WTC11 (cell line): ENCODE measurements at regions not wholly inside any gene's neighbourhood (a gene's known extent, or its start where the extent isn't known, plus 50 kb on each side); places are given as distances from the start of the nearest gene placed in this dataset.

Experiments
- ATAC-seq: fragments of 200-7000 bp; cut with Tn5 transposase; 2 replicates; pipeline ENCODE4 v1.10.0; 2021; ENCODE audit warnings: mild to moderate bottlenecking, moderate library complexity
- CTCF ChIA-PET: fragments of 300-600 bp; sonication (Branson Sonifier 250); formaldehyde crosslinking; loops from one replicate; lab custom pipeline; 2021; ENCODE audit warnings: antibody characterized with exemption; lab: Charles Lee
- POLR2A ChIA-PET: fragments of 350-600 bp; sonication (Branson Sonifier 250); formaldehyde crosslinking; loops from one replicate; lab custom pipeline; 2021; ENCODE audit warnings: antibody characterized with exemption; lab: Charles Lee
- DNase-seq: peaks from one replicate; pipeline ENCODE4 v3.0.0; 2021; ENCODE audit warnings: low spot score
- H3K27ac Mint-ChIP-seq: 2 replicates; pipeline ENCODE4 v1.8.0; 2021; ENCODE audit warnings: mixed read lengths
- H3K27me3 Mint-ChIP-seq: 2 replicates; pipeline ENCODE4 v1.8.0; 2021; ENCODE audit warnings: low read depth, mild to moderate bottlenecking, moderate library complexity, mixed read lengths
- H3K36me3 Mint-ChIP-seq: 2 replicates; pipeline ENCODE4 v1.8.0; 2021; ENCODE audit warnings: mixed read lengths
- H3K4me1 Mint-ChIP-seq: 2 replicates; pipeline ENCODE4 v1.8.0; 2022; ENCODE audit warnings: mixed read lengths
- H3K4me3 Mint-ChIP-seq: 2 replicates; pipeline ENCODE4 v1.8.0; 2021; ENCODE audit warnings: mild to moderate bottlenecking, moderate library complexity, mixed read lengths
- H3K9me3 Mint-ChIP-seq: 2 replicates; pipeline ENCODE4 v1.8.0; 2021; ENCODE audit warnings: mixed read lengths
- ARID4B ChIP-seq: sonication (generic); formaldehyde crosslinking; IDR thresholded peaks from 2 replicates; pipeline ENCODE4 v1.8.0; 2023; ENCODE audit warnings: missing genetic modification reagents, mild to moderate bottlenecking, borderline replicate concordance
- CREB1 ChIP-seq: sonication (generic); formaldehyde crosslinking; IDR thresholded peaks from 2 replicates; pipeline ENCODE4 v1.8.0; 2023; ENCODE audit warnings: mild to moderate bottlenecking, missing genetic modification reagents
- ERG ChIP-seq: fragments of 250-450 bp; sonication (Bioruptor Pico); IDR thresholded peaks from 2 replicates; pipeline ENCODE4 v1.8.0; 2021; ENCODE audit warnings: mild to moderate bottlenecking
- GTF2I ChIP-seq: fragments of 250-450 bp; sonication (Bioruptor Pico); conservative IDR thresholded peaks from 2 replicates; pipeline ENCODE4 v1.4.0; 2021; ENCODE audit warnings: mild to moderate bottlenecking
- HMGA2 ChIP-seq: fragments of 250-450 bp; sonication (Bioruptor Pico); IDR thresholded peaks from 2 replicates; pipeline ENCODE4 v1.4.0; 2021; ENCODE audit warnings: mild to moderate bottlenecking, moderate library complexity
- HMGXB4 ChIP-seq: sonication (generic); formaldehyde crosslinking; IDR thresholded peaks from 2 replicates; pipeline ENCODE4 v1.8.1; 2023; ENCODE audit warnings: mild to moderate bottlenecking, moderate library complexity, missing genetic modification reagents
- IRF2 ChIP-seq: sonication (generic); formaldehyde crosslinking; IDR thresholded peaks from 2 replicates; pipeline ENCODE4 v1.8.0; 2022; ENCODE audit warnings: low read depth, missing genetic modification reagents, borderline replicate concordance
- MAX ChIP-seq: sonication (generic); formaldehyde crosslinking; IDR thresholded peaks from 2 replicates; pipeline ENCODE4 v1.8.0; 2022; ENCODE audit warnings: mild to moderate bottlenecking, missing genetic modification reagents
- NFATC4 ChIP-seq: fragments of 250-450 bp; sonication (Bioruptor Pico); IDR thresholded peaks from 2 replicates; pipeline ENCODE4 v1.9.0; 2021; ENCODE audit warnings: mild to moderate bottlenecking
- NFE2L1 ChIP-seq: sonication (generic); formaldehyde crosslinking; IDR thresholded peaks from 2 replicates; pipeline ENCODE4 v1.8.1; 2023; ENCODE audit warnings: missing genetic modification reagents
- NR1H2 ChIP-seq: sonication (generic); formaldehyde crosslinking; IDR thresholded peaks from 2 replicates; pipeline ENCODE4 v1.9.0; 2021; ENCODE audit warnings: mild to moderate bottlenecking, moderate library complexity, missing genetic modification reagents
- NR2C2 ChIP-seq: sonication (generic); formaldehyde crosslinking; IDR thresholded peaks from 2 replicates; pipeline ENCODE4 v1.8.0; 2022; ENCODE audit warnings: mild to moderate bottlenecking, missing genetic modification reagents
- RELA ChIP-seq: sonication (generic); formaldehyde crosslinking; IDR thresholded peaks from 2 replicates; pipeline ENCODE4 v1.8.1; 2022; ENCODE audit warnings: missing genetic modification reagents, mild to moderate bottlenecking, borderline replicate concordance
- SMAD4 ChIP-seq: sonication (generic); formaldehyde crosslinking; IDR thresholded peaks from 2 replicates; pipeline ENCODE4 v1.8.0; 2022; ENCODE audit warnings: mild to moderate bottlenecking, missing genetic modification reagents
- TCF7 ChIP-seq: sonication (generic); formaldehyde crosslinking; IDR thresholded peaks from 2 replicates; pipeline ENCODE4 v1.8.0; 2022; ENCODE audit warnings: mild to moderate bottlenecking, low read depth, missing genetic modification reagents, moderate library complexity
- USF2 ChIP-seq: sonication (generic); formaldehyde crosslinking; IDR thresholded peaks from 2 replicates; pipeline ENCODE4 v1.8.1; 2023; ENCODE audit warnings: mild to moderate bottlenecking, missing genetic modification reagents, moderate library complexity
- ZNF219 ChIP-seq: sonication (generic); formaldehyde crosslinking; IDR thresholded peaks from 2 replicates; pipeline ENCODE4 v1.8.0; 2023; ENCODE audit warnings: missing genetic modification reagents, mild to moderate bottlenecking, borderline replicate concordance
- ZNF281 ChIP-seq: sonication (generic); formaldehyde crosslinking; IDR thresholded peaks from 2 replicates; pipeline ENCODE4 v1.8.0; 2023; ENCODE audit warnings: mild to moderate bottlenecking, missing genetic modification reagents
- ZNF416 ChIP-seq: fragments of 250-450 bp; sonication (Bioruptor Pico); IDR thresholded peaks from 2 replicates; pipeline ENCODE4 v1.9.0; 2021; ENCODE audit warnings: mild to moderate bottlenecking, inconsistent platforms
- ZNF425 ChIP-seq: fragments of 250-450 bp; sonication (Bioruptor Pico); conservative IDR thresholded peaks from 2 replicates; pipeline ENCODE4 v1.9.0; 2021; ENCODE audit warnings: mild to moderate bottlenecking

GRCh38 chr13:71303144-71303543, 563.9 kb downstream of the DACH1 start (continued):
- TF ChIP-seq ARID4B (CRISPR knock-in tag) = no peak

GRCh38 chr13:71300602-71301001, 566.4 kb downstream of the DACH1 start:
- POLR2A ChIA-PET = no interaction called here

GRCh38 chr13:71291842-71292146, 575.2 kb downstream of the DACH1 start:
- CTCF ChIA-PET = no interaction called here
- H3K4me1 Mint-ChIP-seq = no peaks in the 10 kb centered on the region
- TF ChIP-seq TCF7 (CRISPR knock-in tag) (no peak), ZNF219 (CRISPR knock-in tag) (no peak), HMGA2 (CRISPR knock-in tag) (no peak), NFE2L1 (CRISPR knock-in tag) (no peak), IRF2 (CRISPR knock-in tag) (no peak), NFATC4 (CRISPR knock-in tag) (no peak), ZNF416 (CRISPR knock-in tag) (no peak), SMAD4 (CRISPR knock-in tag) (no peak), GTF2I (CRISPR knock-in tag) (no peak), NR1H2 (no peak), CREB1 (CRISPR knock-in tag) (no peak), ZNF281 (CRISPR knock-in tag) (no peak), HMGXB4 (no peak), ERG (CRISPR knock-in tag) (no peak), RELA (CRISPR knock-in tag) (no peak), ZNF425 (no peak)

More at GRCh38 chr13:71300602-71301001, 566.4 kb downstream of the DACH1 start:
- H3K9me3 Mint-ChIP-seq = peaks cover 7% of the 10 kb centered on the region; the same call in 1 of the 2 replicates
- H3K27ac Mint-ChIP-seq = no peak overlapping the region
- no peaks in the 10 kb centered on the region for H3K4me1 Mint-ChIP-seq
- CTCF ChIA-PET = no interaction called here
- no peaks in the 10 kb centered on the region for H3K36me3 Mint-ChIP-seq
- H3K27me3 Mint-ChIP-seq = no peaks in the 10 kb centered on the region
- DNase-seq (no peak), ATAC-seq (no peak)
- H3K4me3 Mint-ChIP-seq = no peak overlapping the region
- TF ChIP-seq IRF2 (CRISPR knock-in tag) (no peak), USF2 (no peak), NR2C2 (CRISPR knock-in tag) (no peak), ZNF416 (CRISPR knock-in tag) (no peak), MAX (no peak)

More at GRCh38 chr13:71291842-71292146, 575.2 kb downstream of the DACH1 start:
- no peaks in the 10 kb centered on the region; the same call in 1 of the 2 replicates for H3K27me3 Mint-ChIP-seq
- no peak overlapping the region for H3K27ac Mint-ChIP-seq
- no peak overlapping the region for H3K4me3 Mint-ChIP-seq
- H3K36me3 Mint-ChIP-seq = peaks cover 5% of the 10 kb centered on the region; the same call in 1 of the 2 replicates
- POLR2A ChIA-PET = no interaction called here
- DNase-seq = no peak
- H3K9me3 Mint-ChIP-seq = peaks cover 22% of the 10 kb centered on the region
- ATAC-seq = no peak
